Right renal pelvis (tissue), 4 donors: ENCODE measurements at regions not wholly inside any gene's neighbourhood (a gene's known extent, or its start where the extent isn't known, plus 50 kb on each side); places are given as distances from the start of the nearest gene placed in this dataset.

Experiments
- DNase-seq, 4 donors: peaks; one replicate each; pipeline ENCODE4 v3.0.0-alpha.2; 2013; ENCODE audit warnings: low read depth in 4 of 4, low spot score in 3 of 4, missing footprints in 1 of 4

DNA sequence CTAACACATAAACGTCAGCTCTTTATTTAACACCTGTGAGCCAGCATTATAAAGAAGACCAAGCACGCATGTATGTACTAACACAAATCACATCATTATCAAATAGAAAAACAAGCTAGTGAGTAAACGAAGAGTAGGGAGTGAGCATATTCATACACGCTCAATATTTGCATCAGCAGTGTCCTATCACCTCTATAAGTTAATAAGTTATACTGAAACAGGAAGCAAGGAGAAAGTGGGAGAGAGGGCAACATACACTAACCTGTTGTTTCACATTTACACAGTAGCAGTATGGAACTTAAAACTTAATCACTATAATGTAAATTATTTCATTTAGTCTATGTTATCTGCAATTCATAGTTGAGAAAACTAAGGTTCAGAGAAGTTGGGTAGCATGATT is 321.5 kb upstream of the TANK start:
- no peak for DNase-seq

DNA sequence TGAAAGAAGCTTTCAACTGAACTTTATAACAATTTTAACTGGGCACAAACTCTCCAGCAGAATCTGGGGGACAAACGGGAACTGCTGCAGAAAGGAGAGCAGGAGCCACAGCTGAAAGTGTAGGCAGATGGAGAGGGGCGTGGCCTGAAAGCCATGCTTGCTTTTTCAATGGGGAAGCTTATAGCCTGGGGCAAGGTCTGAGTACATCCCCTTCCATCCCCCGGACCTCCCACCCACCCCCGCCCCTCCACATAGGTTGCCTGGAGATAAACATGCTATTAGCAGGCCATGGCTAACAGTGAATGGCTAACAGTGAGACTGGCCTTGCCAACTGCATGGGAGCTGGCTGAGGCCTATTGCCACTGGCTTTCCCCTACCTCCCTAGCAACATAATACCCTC is 317.9 kb upstream of the TANK start:
- no peak for DNase-seq

GRCh38 chr2:160859096-160859495 is 301.1 kb upstream of the TANK start:
- DNase-seq, result no peak

- DNase-seq, result no peak
These were observed 298.0 kb upstream of the TANK start for GRCh38 chr2:160862226-160862625.

GRCh38 chr2:160868891-160869290 is 291.3 kb upstream of the TANK start:
- no peak for DNase-seq

- DNase-seq, result no peak
These were observed 290.8 kb upstream of the TANK start for GRCh38 chr2:160869411-160869810.

GRCh38 chr2:160870729-160871465 is 289.3 kb upstream of the TANK start:
- peak in 2 of 4 donors; percentile 21 to 38 for DNase-seq

GRCh38 chr2:160871953-160872352 is 288.3 kb upstream of the TANK start:
- DNase-seq, result no peak

DNA sequence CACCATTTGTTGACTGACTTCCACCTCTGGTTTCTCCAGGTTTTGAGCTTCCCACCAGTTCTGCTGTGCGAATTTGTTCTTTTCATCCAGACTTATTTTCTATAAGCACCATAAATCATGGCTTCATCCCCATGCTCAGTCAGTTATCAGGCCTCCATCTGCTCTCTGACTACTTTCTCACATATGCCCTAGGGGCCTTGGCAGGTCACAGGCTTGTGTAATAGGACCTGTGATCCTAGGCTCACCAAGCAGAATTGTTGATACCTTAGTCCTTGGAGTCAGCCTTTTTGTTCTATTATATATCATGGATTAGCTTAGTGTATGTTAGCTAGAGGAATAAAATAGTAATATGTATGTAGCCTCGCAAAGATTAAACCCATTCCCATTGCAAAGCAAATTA is 284.2 kb upstream of the TANK start:
- no peak for DNase-seq

GRCh38 chr2:160876765-160877164 is 283.5 kb upstream of the TANK start:
- no peak for DNase-seq

- no peak for DNase-seq
These were observed 281.6 kb upstream of the TANK start for GRCh38 chr2:160878618-160879017.

- DNase-seq, result no peak
These were observed 277.3 kb upstream of the TANK start for GRCh38 chr2:160882906-160883305.

DNA sequence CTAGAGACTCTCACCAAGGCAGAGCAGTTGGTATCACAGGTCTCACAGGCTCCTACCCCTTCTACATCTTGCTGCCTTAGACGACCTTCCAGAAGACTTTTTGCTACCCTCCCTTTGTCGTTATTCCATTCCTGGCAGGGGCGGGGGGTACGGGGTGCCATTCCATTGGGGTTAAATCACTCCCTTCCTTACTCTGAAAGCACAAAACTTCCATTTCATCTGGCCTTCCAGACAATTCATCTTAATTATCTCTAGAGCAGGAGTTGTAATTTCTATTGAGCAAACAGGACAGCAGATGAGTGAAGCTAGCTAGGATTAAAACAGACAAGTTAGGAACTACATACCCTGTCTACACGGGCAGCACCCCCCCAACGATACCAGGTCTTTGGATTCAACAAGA is 276.2 kb upstream of the TANK start:
- DNase-seq, result no peak

- DNase-seq, result no peak
These were observed 270.6 kb upstream of the TANK start for GRCh38 chr2:160889439-160890170.

DNA sequence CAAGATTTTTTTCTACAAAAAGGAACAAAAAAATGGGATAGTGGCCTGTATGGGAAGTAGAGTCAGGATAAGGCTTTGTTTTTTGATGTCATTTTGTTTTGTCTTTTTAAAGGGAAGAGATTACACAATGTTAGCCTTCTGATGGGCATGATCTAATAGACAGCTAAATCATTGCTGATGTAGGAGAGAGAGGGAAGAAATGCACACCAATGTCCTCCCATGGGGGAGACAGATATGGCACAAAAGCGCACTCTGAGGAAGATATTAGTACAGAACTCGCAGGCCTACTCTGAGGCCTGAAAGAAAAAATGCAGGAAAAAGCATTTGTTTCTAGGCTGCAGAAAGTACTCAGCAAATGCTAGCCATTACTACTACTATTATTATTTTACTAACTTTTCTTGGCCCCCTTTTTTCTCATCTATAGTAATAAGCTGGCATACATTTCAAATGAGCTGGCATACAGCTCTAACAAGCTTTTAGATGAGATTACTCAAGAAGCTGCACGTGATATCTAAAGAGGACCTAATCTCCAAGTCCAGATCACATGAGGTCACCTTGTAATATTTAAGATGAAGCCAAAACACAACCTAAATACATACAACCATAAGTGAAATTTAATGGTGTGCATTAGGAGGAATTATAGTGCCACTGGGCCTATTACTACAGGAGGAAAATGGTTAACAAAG is 269.4 kb upstream of the TANK start:
- no peak for DNase-seq

GRCh38 chr2:160891353-160891740 is 268.9 kb upstream of the TANK start:
- DNase-seq, result no peak

DNA sequence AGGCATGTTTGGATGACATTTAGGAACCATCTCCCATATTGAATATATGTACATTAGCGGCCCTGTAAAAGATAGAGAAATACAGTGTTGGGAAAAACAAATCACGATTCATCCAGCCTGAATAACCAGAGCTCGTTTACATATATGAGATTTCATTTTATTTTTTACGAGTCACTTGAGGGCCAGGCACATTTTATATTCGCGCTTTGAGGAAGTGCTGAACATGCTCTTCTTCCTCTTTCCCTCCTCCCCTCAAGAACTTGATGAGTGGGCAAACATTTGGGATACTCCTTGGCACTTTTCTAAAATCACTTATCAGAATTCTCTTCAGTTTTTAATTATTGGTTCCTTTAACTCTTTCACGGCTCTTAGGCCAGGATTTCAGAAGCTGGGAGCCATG is 268.0 kb upstream of the TANK start:
- DNase-seq, result no peak

DNA sequence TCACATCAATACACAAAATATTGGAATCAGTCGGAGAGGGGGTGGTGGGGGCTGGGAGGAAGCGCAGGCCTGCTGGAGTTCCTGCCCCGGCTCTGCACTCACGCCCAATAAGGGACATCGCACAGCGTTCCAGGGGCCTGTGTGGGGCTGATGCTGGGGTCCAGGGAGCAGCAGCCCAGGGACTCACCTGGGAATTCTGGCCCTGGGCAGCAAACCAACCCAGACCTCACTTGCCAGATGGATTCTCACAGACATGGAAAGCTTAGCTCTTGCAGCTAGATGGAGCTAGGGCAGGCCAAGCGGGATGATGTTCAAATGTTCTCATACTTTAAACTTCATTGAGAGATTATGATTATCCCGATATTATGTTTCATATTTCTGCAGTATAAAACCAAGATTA is 266.6 kb upstream of the TANK start:
- no peak for DNase-seq

GRCh38 chr2:160898581-160899307 is 261.5 kb upstream of the TANK start:
- DNase-seq, result no peak

DNA sequence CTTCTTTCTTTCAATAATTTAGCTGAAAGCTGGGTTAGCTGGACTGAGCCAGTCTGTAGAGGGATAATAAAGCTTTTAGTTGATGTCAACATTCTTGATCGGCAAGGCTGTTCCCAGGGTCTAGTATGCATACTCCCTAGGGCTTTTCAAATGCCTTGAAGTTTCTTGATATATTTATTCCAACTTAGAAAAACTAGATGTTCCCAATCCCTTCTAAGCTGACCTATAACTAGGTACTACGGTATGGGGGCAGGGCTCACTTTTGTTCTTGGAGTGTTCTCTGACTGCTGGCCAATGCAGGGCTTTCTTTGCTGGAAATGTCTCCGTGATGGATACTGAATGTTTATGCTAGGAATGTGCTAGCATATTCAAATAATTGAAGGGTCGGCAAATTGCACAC is 258.6 kb upstream of the TANK start:
- no peak for DNase-seq

GRCh38 chr2:160905862-160906261 is 254.4 kb upstream of the TANK start:
- DNase-seq, result no peak
